Adrenal gland (tissue), 9 donors: ENCODE measurements at regions not wholly inside any gene's neighbourhood (a gene's known extent, or its start where the extent isn't known, plus 50 kb on each side); places are given as distances from the start of the nearest gene placed in this dataset.

Experiments
- DNase-seq, 7 donors: peaks; one replicate each; pipeline ENCODE4 v3.0.0-alpha.2; 2019 to 2020
- H3K27ac ChIP-seq, 5 donors: fragments of 200-600 bp; sonication (generic) in 4 of 5; 1 replicate in 3 of 5; 2 replicates in 2 of 5; pipeline versions ENCODE4 v1.5.1 to v1.8.0; 2016 to 2020; ENCODE audit warnings: mild to moderate bottlenecking in 1 of 5
- H3K27me3 ChIP-seq: fragments of 200-600 bp; 2 replicates; pipeline ENCODE4 v1.8.0; 2021
- H3K36me3 ChIP-seq, 2 donors: fragments of 200-600 bp; replicated peaks in 1 of 2; 1 replicate in 1 of 2; 2 replicates in 1 of 2; pipeline versions ENCODE4 v1.5.1 to v1.8.0; 2018 to 2022
- H3K4me1 ChIP-seq, 2 donors: fragments of 200-600 bp; replicated peaks in 1 of 2; 1 replicate in 1 of 2; 2 replicates in 1 of 2; pipeline versions ENCODE4 v1.5.1 to v1.8.0; 2018 to 2021
- H3K4me3 ChIP-seq, 4 donors: fragments of 200-600 bp; sonication (generic) in 3 of 4; one replicate each; pipeline ENCODE4 v1.5.1; 2016 to 2018
- H3K9me3 ChIP-seq, 3 donors: fragments of 200-600 bp; sonication (generic) in 1 of 3; replicated peaks in 1 of 3; 1 replicate in 2 of 3; 2 replicates in 1 of 3; pipeline versions ENCODE4 v1.5.1 to v1.8.0; 2016 to 2021
- POLR2A ChIP-seq, 2 donors: fragments of 450-650 bp; IDR thresholded peaks; one replicate each; pipeline ENCODE4 v1.6.1; 2017; ENCODE audit warnings: antibody characterized with exemption in 2 of 2, mild to moderate bottlenecking in 2 of 2, moderate library complexity in 1 of 2
- WGBS, 4 donors: extraction: QIAGEN DNeasy Blood & Tissue Kit in 2 of 4; methylation state at CpG; one replicate each; pipeline versions ENCODE4 v1.1.5 to v1.1.7; 2013 to 2017; 5-methylcytosine and 5-hydroxymethylcytosine counted together
- intact Hi-C, 2 donors: fragments of 100-400 bp; cut with DNase I; formaldehyde crosslinking; loops; one replicate each; pipeline versions ENCODE4 v1.14.1 to v1.15.0; 2022 to 2023
- TF ChIP-seq, protein P1 (sequence below), 6 experiments: fragments of 450-650 bp in 4 of 6; fragments of 200-600 bp in 2 of 6; sonication (generic) in 1 of 6; IDR thresholded peaks; 1 replicate in 5 of 6; 2 replicates in 1 of 6; pipeline versions ENCODE4 v1.5.1 to v1.8.0; 2016 to 2021; ENCODE audit warnings: antibody characterized with exemption in 6 of 6, mild to moderate bottlenecking in 2 of 6, moderate library complexity in 1 of 6
- donor health status: healthy with polysubstance abuse.
- donor health status: Bipolar disorder and iron deficiency.
- donor health status: DM: yes; HTN: yes; CAD: no.
- donor health status: DM: no; HTN: no; CAD: no.
- donor health status: DM: no; HTN: no; CAD: no.

GRCh38 chr11:39810358-39810757 is 1649.1 kb downstream of the LRRC4C start:
- WGBS, 4 donors: 44 to 73% (median 55%) methylated on average over 2 to 4 of the region's 4 CpGs
- H3K27ac ChIP-seq: no peak overlapping the region
- intact Hi-C loops: no loop called here
- H3K27me3 ChIP-seq: no peaks in the 10 kb centered on the region
- H3K4me3 ChIP-seq: no peak overlapping the region
- TF ChIP-seq, protein P1, sequence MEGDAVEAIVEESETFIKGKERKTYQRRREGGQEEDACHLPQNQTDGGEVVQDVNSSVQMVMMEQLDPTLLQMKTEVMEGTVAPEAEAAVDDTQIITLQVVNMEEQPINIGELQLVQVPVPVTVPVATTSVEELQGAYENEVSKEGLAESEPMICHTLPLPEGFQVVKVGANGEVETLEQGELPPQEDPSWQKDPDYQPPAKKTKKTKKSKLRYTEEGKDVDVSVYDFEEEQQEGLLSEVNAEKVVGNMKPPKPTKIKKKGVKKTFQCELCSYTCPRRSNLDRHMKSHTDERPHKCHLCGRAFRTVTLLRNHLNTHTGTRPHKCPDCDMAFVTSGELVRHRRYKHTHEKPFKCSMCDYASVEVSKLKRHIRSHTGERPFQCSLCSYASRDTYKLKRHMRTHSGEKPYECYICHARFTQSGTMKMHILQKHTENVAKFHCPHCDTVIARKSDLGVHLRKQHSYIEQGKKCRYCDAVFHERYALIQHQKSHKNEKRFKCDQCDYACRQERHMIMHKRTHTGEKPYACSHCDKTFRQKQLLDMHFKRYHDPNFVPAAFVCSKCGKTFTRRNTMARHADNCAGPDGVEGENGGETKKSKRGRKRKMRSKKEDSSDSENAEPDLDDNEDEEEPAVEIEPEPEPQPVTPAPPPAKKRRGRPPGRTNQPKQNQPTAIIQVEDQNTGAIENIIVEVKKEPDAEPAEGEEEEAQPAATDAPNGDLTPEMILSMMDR (IDR thresholded peaks at IDR 0.05): no peak
- no peak for TF ChIP-seq POLR2A (IDR thresholded peaks at IDR 0.05)
- no peaks in the 10 kb centered on the region for H3K36me3 ChIP-seq
- H3K4me1 ChIP-seq: no peaks in the 10 kb centered on the region
- no peak for DNase-seq
- H3K9me3 ChIP-seq: no peaks in the 10 kb centered on the region

GRCh38 chr11:39809833-39810232 is 1649.6 kb downstream of the LRRC4C start:
- intact Hi-C loops: no loop called here
- WGBS, 4 donors: 79 to 88% (median 81%) methylated on average over 1 of the region's 1 CpG; no CpG with 5 or more reads in 1 of the 4 donors
- H3K4me1 ChIP-seq: no peaks in the 10 kb centered on the region

DNA sequence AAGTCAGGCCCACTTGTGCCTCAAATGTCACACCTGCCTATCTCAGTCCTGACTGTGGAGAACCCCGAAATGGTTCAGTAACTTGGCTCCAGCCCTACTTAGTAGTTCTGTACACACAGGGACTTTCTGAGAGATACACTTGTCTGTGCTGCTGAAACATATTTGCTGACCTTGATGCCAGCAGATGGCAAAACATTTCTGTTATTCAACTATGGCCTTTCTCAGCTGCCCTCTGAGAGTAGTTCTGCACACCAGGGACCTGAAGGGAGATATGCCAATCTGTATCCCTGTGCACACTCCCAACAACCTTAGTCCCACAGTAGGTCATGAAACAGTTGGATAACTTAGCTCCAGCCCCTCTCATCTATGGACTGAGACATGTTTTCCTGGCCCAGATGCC is 1651.5 kb downstream of the LRRC4C start:
- DNase-seq: no peak
- H3K36me3 ChIP-seq: no peaks in the 10 kb centered on the region
- no peaks in the 10 kb centered on the region for H3K4me1 ChIP-seq
- no peak overlapping the region for H3K4me3 ChIP-seq
- H3K27me3 ChIP-seq: no peaks in the 10 kb centered on the region
- WGBS, 4 donors: 71 to 81% (median 76%) methylated on average over 1 of the region's 1 CpG
- no peak overlapping the region for H3K27ac ChIP-seq
- no peaks in the 10 kb centered on the region for H3K9me3 ChIP-seq
- TF ChIP-seq POLR2A (IDR thresholded peaks at IDR 0.05): no peak
- TF ChIP-seq, protein P1 (IDR thresholded peaks at IDR 0.05): no peak
- intact Hi-C loops: no loop called here

More at GRCh38 chr11:39809833-39810232, 1649.6 kb downstream of the LRRC4C start:
- Histone ChIP-seq H3K27me3 (no peaks in the 10 kb centered on the region), H3K27ac (no peak overlapping the region), H3K9me3 (no peaks in the 10 kb centered on the region), H3K36me3 (no peaks in the 10 kb centered on the region), H3K4me3 (no peak overlapping the region)
- no peak for DNase-seq
- no peak for TF ChIP-seq POLR2A (IDR thresholded peaks at IDR 0.05)
- TF ChIP-seq, protein P1 (IDR thresholded peaks at IDR 0.05): no peak

DNA sequence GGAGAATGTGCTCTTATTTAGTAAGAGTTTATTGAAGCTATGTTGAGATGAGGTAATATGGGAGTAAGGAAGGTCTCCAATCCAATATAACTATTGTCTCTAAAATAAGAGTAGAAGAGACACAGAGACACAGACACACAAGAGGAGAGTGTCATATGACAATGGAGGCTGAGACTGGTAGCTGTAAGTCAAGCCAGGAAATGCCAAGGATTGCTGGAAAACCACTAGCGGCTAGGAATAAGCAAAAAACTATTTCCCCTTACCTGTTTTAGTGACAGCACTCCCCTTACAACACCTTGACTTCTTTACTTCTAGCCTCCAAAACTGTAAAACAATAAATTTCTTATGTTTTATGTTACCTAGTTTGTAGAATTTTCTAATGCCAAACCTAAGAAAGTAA is 1652.8 kb downstream of the LRRC4C start:
- no peak for TF ChIP-seq POLR2A (IDR thresholded peaks at IDR 0.05)
- TF ChIP-seq, protein P1 (IDR thresholded peaks at IDR 0.05): no peak
- H3K27ac ChIP-seq: no peak overlapping the region
- H3K27me3 ChIP-seq: no peaks in the 10 kb centered on the region
- H3K4me3 ChIP-seq: no peak overlapping the region
- no peaks in the 10 kb centered on the region for H3K9me3 ChIP-seq
- intact Hi-C loops: no loop called here
- H3K36me3 ChIP-seq: no peaks in the 10 kb centered on the region
- no peak for DNase-seq
- H3K4me1 ChIP-seq: no peaks in the 10 kb centered on the region
- 67 to 90% (median 78%) methylated on average over 1 of the region's 1 CpG for WGBS, 4 donors
